Limb (tissue), 2 donors: ENCODE measurements at regions not wholly inside any gene's neighbourhood (a gene's known extent, or its start where the extent isn't known, plus 50 kb on each side); places are given as distances from the start of the nearest gene placed in this dataset.
"Not testable (repeated sequence)": the region's sequence is repeated elsewhere in the genome, so short reads cannot be mapped to it uniquely, and the experiment has no call there.

ENCODE experiments used
- DNase-seq, 2 donors: peaks; one replicate each; pipeline ENCODE4 v3.0.0-alpha.2; 2016; ENCODE audit errors: extremely low spot score in 2 of 2

- DNase-seq = peak in 1 of 2 donors; percentile 10
Measured at GRCh38 chr22:11253000-11253511, 4274.9 kb upstream of the OR11H1 start.

GRCh38 chr22:11270981-11271380, 4257.0 kb upstream of the OR11H1 start:
- not testable (repeated sequence) for DNase-seq

- DNase-seq = not testable (repeated sequence)
Measured at GRCh38 chr22:11285116-11285838, 4242.7 kb upstream of the OR11H1 start.

- not testable (repeated sequence) for DNase-seq
Measured at GRCh38 chr22:11285839-11286205, 4242.2 kb upstream of the OR11H1 start.

- not testable (repeated sequence) for DNase-seq
Measured at GRCh38 chr22:11288246-11289220, 4239.5 kb upstream of the OR11H1 start.

- DNase-seq = not testable (repeated sequence)
Measured at GRCh38 chr22:11298126-11298893, 4229.7 kb upstream of the OR11H1 start.

- DNase-seq = not testable (repeated sequence)
Measured at GRCh38 chr22:11302427-11302826, 4225.6 kb upstream of the OR11H1 start.

- DNase-seq = not testable (repeated sequence)
Measured at GRCh38 chr22:11302904-11303303, 4225.1 kb upstream of the OR11H1 start.

GRCh38 chr22:11305179-11305578, 4222.8 kb upstream of the OR11H1 start:
- DNase-seq = not testable (repeated sequence)

GRCh38 chr22:11306933-11307518, 4221.0 kb upstream of the OR11H1 start:
- DNase-seq = not testable (repeated sequence)

GRCh38 chr22:11307998-11308397, 4220.0 kb upstream of the OR11H1 start:
- DNase-seq = no peak

- not testable (repeated sequence) for DNase-seq
Measured at GRCh38 chr22:11309777-11310176, 4218.2 kb upstream of the OR11H1 start.

- not testable (repeated sequence) for DNase-seq
Measured at GRCh38 chr22:11310647-11311046, 4217.3 kb upstream of the OR11H1 start.

- DNase-seq = not testable (repeated sequence)
Measured at GRCh38 chr22:11312640-11313039, 4215.4 kb upstream of the OR11H1 start.

GRCh38 chr22:11313040-11313759, 4214.8 kb upstream of the OR11H1 start:
- DNase-seq = not testable (repeated sequence)

GRCh38 chr22:11318633-11319032, 4209.4 kb upstream of the OR11H1 start:
- DNase-seq = not testable (repeated sequence)

- DNase-seq = not testable (repeated sequence)
Measured at GRCh38 chr22:11324439-11325037, 4203.5 kb upstream of the OR11H1 start.

GRCh38 chr22:11325767-11326166, 4202.2 kb upstream of the OR11H1 start:
- DNase-seq = no peak

GRCh38 chr22:11341387-11342068, 4186.5 kb upstream of the OR11H1 start:
- DNase-seq = not testable (repeated sequence)
